Kidney (tissue), 13 donors: ENCODE measurements at regions not wholly inside any gene's neighbourhood (a gene's known extent, or its start where the extent isn't known, plus 50 kb on each side); places are given as distances from the start of the nearest gene placed in this dataset.
"Not testable (repeated sequence)": the region's sequence is repeated elsewhere in the genome, so short reads cannot be mapped to it uniquely, and the experiment has no call there.

ENCODE experiments used
- DNase-seq, 5 donors: peaks; one replicate each; pipeline ENCODE4 v3.0.0-alpha.2; 2013 to 2020
- FAIRE-seq: peaks from 2 replicates; lab custom pipeline; 2012; peaks lifted over from hg19 to GRCh38; lab: Jason Lieb, UNC
- H3K27ac ChIP-seq, 2 donors: one replicate each; pipeline ENCODE4 v1.7.0; 2013; ENCODE audit warnings: low read depth in 2 of 2, low read length in 2 of 2, inconsistent platforms in 1 of 2
- H3K27me3 ChIP-seq: one replicate; pipeline ENCODE4 v1.7.1; 2013; ENCODE audit warnings: low read length, inconsistent platforms; ENCODE audit not compliant: control insufficient read depth, insufficient read depth
- H3K36me3 ChIP-seq, 3 donors: one replicate each; pipeline versions ENCODE4 v1.7.0 to v1.7.1; 2013; ENCODE audit warnings: low read length in 3 of 3, control low read depth in 1 of 3, inconsistent platforms in 1 of 3; ENCODE audit not compliant: insufficient read depth in 3 of 3, control insufficient read depth in 2 of 3
- H3K4me1 ChIP-seq, 3 donors: one replicate each; pipeline versions ENCODE4 v1.7.0 to v1.7.1; 2013; ENCODE audit warnings: low read length in 3 of 3, inconsistent platforms in 1 of 3, low read depth in 1 of 3; ENCODE audit not compliant: control insufficient read depth in 2 of 3, insufficient read depth in 2 of 3
- H3K4me3 ChIP-seq, 3 donors: one replicate each; pipeline versions ENCODE4 v1.7.0 to v1.8.1; 2013; ENCODE audit warnings: low read length in 3 of 3, control low read depth in 1 of 3, inconsistent platforms in 1 of 3
- H3K9ac ChIP-seq, 3 donors: one replicate each; pipeline versions ENCODE4 v1.7.0 to v1.7.1; 2013; ENCODE audit warnings: low read length in 3 of 3, control low read depth in 1 of 3, inconsistent platforms in 1 of 3
- H3K9me3 ChIP-seq, 3 donors: one replicate each; pipeline versions ENCODE4 v1.7.0 to v1.7.1; 2013; ENCODE audit warnings: low read length in 3 of 3, control low read depth in 1 of 3, inconsistent platforms in 1 of 3; ENCODE audit not compliant: control insufficient read depth in 2 of 3, insufficient read depth in 1 of 3
- CTCF ChIP-seq: IDR thresholded peaks from 3 replicates; pipeline ENCODE4 v1.5.1; 2012; ENCODE audit warnings: mild to moderate bottlenecking, moderate library complexity, borderline replicate concordance; ENCODE audit not compliant: insufficient read depth; ENCODE audit errors: extremely low read depth
- intact Hi-C: fragments of 100-400 bp; cut with DNase I; formaldehyde crosslinking; loops from one replicate; pipeline ENCODE4 v1.11.1; 2022
- donor health status: control.
- donor health status: control.
- donor health status: control.
- donor health status: control.
- donor health status: control.
- donor health status: DM: yes; HTN: yes; CAD: no.
- donor health status: Normal renal cell carcinoma (clear cell type).

- no peak for TF ChIP-seq CTCF
- H3K4me3 ChIP-seq, result no peak overlapping the region
- H3K4me1 ChIP-seq, result no peaks in the 10 kb centered on the region
- DNase-seq (no peak), FAIRE-seq (no peak)
- intact Hi-C loops, result no loop called here
- no peaks in the 10 kb centered on the region for H3K36me3 ChIP-seq
- no peaks in the 10 kb centered on the region for H3K27me3 ChIP-seq
- H3K9me3 ChIP-seq, result no peaks in the 10 kb centered on the region
- no peak overlapping the region for H3K27ac ChIP-seq
- H3K9ac ChIP-seq, result no peak overlapping the region
Measured at GRCh38 chr21:32965129-32965680, 60.5 kb upstream of the OLIG2 start.

GRCh38 chr21:32966120-32966519 is 59.6 kb upstream of the OLIG2 start:
- Histone ChIP-seq H3K9ac (no peak overlapping the region), H3K4me3 (no peak overlapping the region), H3K9me3 (no peaks in the 10 kb centered on the region), H3K27me3 (no peaks in the 10 kb centered on the region), H3K4me1 (no peaks in the 10 kb centered on the region), H3K27ac (no peak overlapping the region), H3K36me3 (no peaks in the 10 kb centered on the region)
- no peak for DNase-seq
- FAIRE-seq, result no peak
- TF ChIP-seq CTCF, result no peak
- intact Hi-C loops, result no loop called here

- H3K27ac ChIP-seq, H3K9ac ChIP-seq, FAIRE-seq, DNase-seq, H3K9me3 ChIP-seq, H3K4me3 ChIP-seq, H3K4me1 ChIP-seq, H3K36me3 ChIP-seq, intact Hi-C loops, H3K27me3 ChIP-seq: not testable (repeated sequence)
Measured at GRCh38 chr21:32968103-32968502, 57.6 kb upstream of the OLIG2 start.

GRCh38 chr21:32974653-32975052 is 51.1 kb upstream of the OLIG2 start:
- no peaks in the 10 kb centered on the region for H3K27me3 ChIP-seq
- no peaks in the 10 kb centered on the region for H3K36me3 ChIP-seq
- H3K9ac ChIP-seq, result no peak overlapping the region
- intact Hi-C loops, result no loop called here
- H3K27ac ChIP-seq, result no peak overlapping the region
- no peaks in the 10 kb centered on the region for H3K9me3 ChIP-seq
- H3K4me3 ChIP-seq, result no peak overlapping the region
- FAIRE-seq (no peak), DNase-seq (no peak)
- TF ChIP-seq CTCF, result no peak
- H3K4me1 ChIP-seq, result no peaks in the 10 kb centered on the region
